SHP77 (cell line): ENCODE measurements at regions not wholly inside any gene's neighbourhood (a gene's known extent, or its start where the extent isn't known, plus 50 kb on each side); places are given as distances from the start of the nearest gene placed in this dataset.
"Not testable (repeated sequence)": the region's sequence is repeated elsewhere in the genome, so short reads cannot be mapped to it uniquely, and the experiment has no call there.

ENCODE experiments used
- DNase-seq, 2 experiments: peaks; one replicate each; lab custom pipeline; 2025; lab: John Stamatoyannopoulos, UW

GRCh38 chr5:63118221-63118620, 539.6 kb downstream of the LRRC70 start:
- DNase-seq, result no peak

- no peak for DNase-seq
These were observed 533.3 kb downstream of the LRRC70 start for GRCh38 chr5:63111891-63112290.

- DNase-seq, result no peak
These were observed 523.3 kb downstream of the LRRC70 start for GRCh38 chr5:63101870-63102269.

GRCh38 chr5:63097286-63097685, 518.7 kb downstream of the LRRC70 start:
- no peak for DNase-seq

GRCh38 chr5:63094730-63095129, 516.1 kb downstream of the LRRC70 start:
- no peak for DNase-seq

GRCh38 chr5:63089147-63089546, 510.5 kb downstream of the LRRC70 start:
- DNase-seq, result no peak

- DNase-seq, result no peak
These were observed 506.9 kb downstream of the LRRC70 start for GRCh38 chr5:63085561-63085960.

GRCh38 chr5:63083689-63084088, 505.1 kb downstream of the LRRC70 start:
- DNase-seq, result not testable (repeated sequence)

- DNase-seq, result no peak
These were observed 502.8 kb downstream of the LRRC70 start for GRCh38 chr5:63081402-63081801.

GRCh38 chr5:63070001-63070400, 491.4 kb downstream of the LRRC70 start:
- DNase-seq, result no peak

- DNase-seq, result no peak
These were observed 476.8 kb downstream of the LRRC70 start for GRCh38 chr5:63055421-63055820.

- DNase-seq, result no peak
These were observed 474.5 kb downstream of the LRRC70 start for GRCh38 chr5:63053019-63053638.

- DNase-seq, result no peak
These were observed 472.3 kb downstream of the LRRC70 start for GRCh38 chr5:63050916-63051315.

GRCh38 chr5:63049935-63050334, 471.3 kb downstream of the LRRC70 start:
- no peak for DNase-seq

- DNase-seq, result no peak
These were observed 465.2 kb downstream of the LRRC70 start for GRCh38 chr5:63043792-63044191.

GRCh38 chr5:63032343-63032742, 453.7 kb downstream of the LRRC70 start:
- no peak for DNase-seq

- DNase-seq, result no peak
These were observed 451.3 kb downstream of the LRRC70 start for GRCh38 chr5:63029891-63030290.

- no peak for DNase-seq
These were observed 447.1 kb downstream of the LRRC70 start for GRCh38 chr5:63025679-63026078.

- no peak for DNase-seq
These were observed 443.8 kb downstream of the LRRC70 start for GRCh38 chr5:63022403-63022802.

GRCh38 chr5:63011158-63011557, 432.5 kb downstream of the LRRC70 start:
- no peak for DNase-seq

GRCh38 chr5:63008195-63008594, 429.6 kb downstream of the LRRC70 start:
- no peak for DNase-seq

- not testable (repeated sequence) for DNase-seq
These were observed 416.2 kb downstream of the LRRC70 start for GRCh38 chr5:62994842-62995241.

GRCh38 chr5:62985749-62986148, 407.1 kb downstream of the LRRC70 start:
- no peak for DNase-seq

GRCh38 chr5:62982348-62982747, 403.7 kb downstream of the LRRC70 start:
- no peak for DNase-seq

- no peak for DNase-seq
These were observed 402.3 kb downstream of the LRRC70 start for GRCh38 chr5:62980884-62981283.
